GM12878 (cell line): ENCODE measurements at regions not wholly inside any gene's neighbourhood (a gene's known extent, or its start where the extent isn't known, plus 50 kb on each side); places are given as distances from the start of the nearest gene placed in this dataset.
A peak's percentile ranks its signal among the peaks of the same experiment; 100 is the strongest.

ENCODE experiments used
- ATAC-seq: fragments of 200-7000 bp; cut with Tn5 transposase; 3 replicates; pipeline ENCODE4 v1.9.1; 2020; ENCODE audit warnings: mild to moderate bottlenecking, moderate library complexity
- BruUV-seq: library from RNA; stranded (reverse); fragments of 400-500 nt; replicated peaks from 2 replicates; lab custom pipeline; 2021; lab: Mats Ljungman, UMichigan
- CTCF ChIA-PET: fragments of 300-600 bp; sonication (Branson Sonifier 250); formaldehyde crosslinking; extraction: SDS; loops from one replicate; lab custom pipeline; 2021; ENCODE audit warnings: inconsistent platforms; lab: Yijun Ruan, JAX
- POLR2A ChIA-PET: fragments of 350-600 bp; formaldehyde crosslinking; extraction: SDS; loops from one replicate; lab custom pipeline; 2021; ENCODE audit warnings: inconsistent platforms; lab: Charles Lee
- RAD21 ChIA-PET: fragments of 300-600 bp; sonication (Branson Sonifier 250); formaldehyde crosslinking; loops from one replicate; lab custom pipeline; 2023; ENCODE audit warnings: antibody characterized with exemption; ENCODE audit not compliant: unreplicated experiment; lab: Charles Lee
- SMC1A ChIA-PET: fragments of 300-600 bp; sonication (Branson Sonifier 250); formaldehyde crosslinking; loops from one replicate; lab custom pipeline; 2023; ENCODE audit not compliant: unreplicated experiment, uncharacterized antibody; lab: Charles Lee
- DNase-seq: peaks from one replicate; pipeline ENCODE4 v3.0.0-alpha.2; 2011; ENCODE audit warnings: low read depth, low spot score
- FAIRE-seq: peaks from 3 replicates; lab custom pipeline; 2011; peaks lifted over from hg19 to GRCh38; lab: Jason Lieb, UNC
- H2AFZ ChIP-seq: 2 replicates; pipeline ENCODE4 v1.6.0; 2011; ENCODE audit warnings: low read depth, low read length, control low read depth; ENCODE audit not compliant: control insufficient read depth
- H3K27ac ChIP-seq: 2 replicates; pipeline ENCODE4 v1.5.1; 2011; ENCODE audit warnings: control low read depth; ENCODE audit not compliant: control insufficient read depth, insufficient read depth
- H3K27me3 ChIP-seq, 2 experiments: replicated peaks in 1 of 2; 2 replicates each; pipeline versions ENCODE4 v1.6.0 to v1.6.1; 2011; ENCODE audit warnings: low read length in 1 of 2; ENCODE audit not compliant: control insufficient read depth in 2 of 2, insufficient read depth in 2 of 2
- H3K36me3 ChIP-seq, 2 experiments: 2 replicates each; pipeline ENCODE4 v1.5.1; 2011; ENCODE audit warnings: low read length in 1 of 2; ENCODE audit not compliant: control insufficient read depth in 2 of 2, insufficient read depth in 2 of 2
- H3K4me1 ChIP-seq: 2 replicates; pipeline ENCODE4 v1.6.1; 2011; ENCODE audit warnings: mild to moderate bottlenecking, low read length, moderate library complexity, mixed read lengths; ENCODE audit not compliant: control insufficient read depth, insufficient read depth
- H3K4me2 ChIP-seq: 2 replicates; pipeline ENCODE4 v1.6.0; 2011; ENCODE audit warnings: control low read depth; ENCODE audit not compliant: control insufficient read depth, insufficient read depth
- H3K4me3 ChIP-seq: fragments of 200-600 bp; sonication (generic); 2 replicates; pipeline ENCODE4 v1.5.1; 2016
- H3K79me2 ChIP-seq: 2 replicates; pipeline ENCODE4 v1.6.0; 2011; ENCODE audit warnings: low read length; ENCODE audit not compliant: control insufficient read depth, insufficient read depth
- H3K9ac ChIP-seq: 2 replicates; pipeline ENCODE4 v1.8.0; 2011; ENCODE audit warnings: low read length, control low read depth, mixed read lengths; ENCODE audit not compliant: control insufficient read depth, insufficient read depth
- H3K9me3 ChIP-seq: replicated peaks from 3 replicates; pipeline ENCODE4 v1.5.1; 2011; ENCODE audit warnings: mild to moderate bottlenecking, low read length; ENCODE audit not compliant: control insufficient read depth, insufficient read depth
- H4K20me1 ChIP-seq: 2 replicates; pipeline ENCODE4 v1.6.0; 2011; ENCODE audit not compliant: control insufficient read depth, insufficient read depth
- ASH2L ChIP-seq: fragments of 300-600, 200-600 bp; sonication (generic); IDR thresholded peaks from 2 replicates; pipeline ENCODE4 v1.6.1; 2017; ENCODE audit warnings: low read depth, mild to moderate bottlenecking, borderline replicate concordance
- CREM ChIP-seq: IDR thresholded peaks from 2 replicates; pipeline ENCODE4 v1.6.1; 2014; ENCODE audit warnings: antibody characterized with exemption, low read depth
- EZH2 ChIP-seq: IDR thresholded peaks from 2 replicates; pipeline ENCODE4 v1.6.1; 2012; ENCODE audit warnings: low read depth, mild to moderate bottlenecking, control low read depth, inconsistent platforms, low read length, borderline replicate concordance; ENCODE audit not compliant: control insufficient read depth
- FOXK2 ChIP-seq: fragments of 450-650 bp; IDR thresholded peaks from 2 replicates; pipeline ENCODE4 v1.6.1; 2017; ENCODE audit warnings: mild to moderate bottlenecking, moderate library complexity
- GABPA ChIP-seq: IDR thresholded peaks from 2 replicates; pipeline ENCODE4 v1.6.1; 2014; ENCODE audit warnings: antibody characterized with exemption, low read depth, mild to moderate bottlenecking, inconsistent platforms
- HDAC6 ChIP-seq: fragments of 200-600 bp; sonication (generic); IDR thresholded peaks from one replicate; pipeline ENCODE4 v1.8.0; 2017; ENCODE audit warnings: antibody characterized with exemption; ENCODE audit not compliant: unreplicated experiment
- IRF5 ChIP-seq: fragments of 450-650 bp; IDR thresholded peaks from 2 replicates; pipeline ENCODE4 v1.6.1; 2017; ENCODE audit warnings: borderline replicate concordance
- KAT2A ChIP-seq: conservative IDR thresholded peaks from 2 replicates; pipeline ENCODE4 v1.6.1; 2011; ENCODE audit warnings: low read depth, low read length; ENCODE audit not compliant: control insufficient read depth
- MAX ChIP-seq: IDR thresholded peaks from 2 replicates; pipeline ENCODE4 v1.6.1; 2012; ENCODE audit warnings: low read depth, low read length, improper control_type of control experiment
- MYC ChIP-seq: IDR thresholded peaks from 2 replicates; pipeline ENCODE4 v1.6.1; 2011; ENCODE audit warnings: mild to moderate bottlenecking, low read length, moderate library complexity, inconsistent platforms; ENCODE audit not compliant: insufficient read depth, insufficient replicate concordance, insufficient read length, severe bottlenecking
- NFXL1 ChIP-seq: fragments of 450-650 bp; IDR thresholded peaks from 2 replicates; pipeline ENCODE4 v1.6.1; 2017; ENCODE audit warnings: antibody characterized with exemption, mild to moderate bottlenecking, borderline replicate concordance
- NKRF ChIP-seq: fragments of 450-650 bp; conservative IDR thresholded peaks from 2 replicates; pipeline ENCODE4 v1.6.1; 2017; ENCODE audit warnings: mild to moderate bottlenecking, moderate library complexity
- PKNOX1 ChIP-seq: fragments of 450-650 bp; IDR thresholded peaks from 2 replicates; pipeline ENCODE4 v1.6.1; 2016; ENCODE audit warnings: mild to moderate bottlenecking
- POU2F2 ChIP-seq: IDR thresholded peaks from 3 replicates; pipeline ENCODE4 v1.6.1; 2011; ENCODE audit warnings: low read depth, mild to moderate bottlenecking, low read length, borderline replicate concordance
- SMAD5 ChIP-seq: IDR thresholded peaks from 2 replicates; pipeline ENCODE4 v1.6.1; 2016; ENCODE audit warnings: antibody characterized with exemption, low read depth
- TBL1XR1 ChIP-seq: IDR thresholded peaks from 2 replicates; pipeline ENCODE4 v1.6.1; 2012; ENCODE audit warnings: low read depth, low read length, improper control_type of control experiment
- ZBTB33 ChIP-seq: fragments of 450-650 bp; IDR thresholded peaks from 2 replicates; pipeline ENCODE4 v1.6.1; 2017; ENCODE audit warnings: mild to moderate bottlenecking
- ZNF217 ChIP-seq: fragments of 450-650 bp; IDR thresholded peaks from 2 replicates; pipeline ENCODE4 v1.6.1; 2017; ENCODE audit warnings: antibody characterized with exemption, mild to moderate bottlenecking
- WGBS: methylation state at CpG from one replicate; pipeline ENCODE4 v1.1.6; 2016; ENCODE audit warnings: low lambda C conversion rate; ENCODE audit not compliant: insufficient replicate concordance, insufficient coverage; ENCODE audit errors: missing lambda C conversion rate; 5-methylcytosine and 5-hydroxymethylcytosine counted together
- in situ Hi-C: fragments of 300-500 bp; cut with MboI; formaldehyde crosslinking; loops from 9 replicates; pipeline ENCODE4 v1.14.3; 2018; ENCODE audit warnings: mixed read lengths
- intact Hi-C: fragments of 100-400 bp; cut with micrococcal nuclease; formaldehyde crosslinking; loops from one replicate; pipeline ENCODE4 v1.14.2; 2022; ENCODE audit not compliant: unreplicated experiment

- no peak overlapping the region for H2AFZ ChIP-seq
- 5% methylated on average over 2 of the region's 2 CpGs for WGBS
- ATAC-seq: peak; percentile 25
- FAIRE-seq: no peak
- H3K9me3 ChIP-seq: no peaks in the 10 kb centered on the region; the same call in 1 of the 3 replicates
- ChIA-PET RAD21 (no interaction called here), POLR2A (no interaction called here), CTCF (interaction anchor here (1.2 kb wide), 1 partner anchor 11 kb away, joined by 4 read pairs; no protein-coding TSS in a partner anchor), SMC1A (no interaction called here)
- H3K4me3 ChIP-seq: no peak overlapping the region
- H4K20me1 ChIP-seq: no peaks in the 10 kb centered on the region
- H3K4me2 ChIP-seq: no peak overlapping the region
- no peak overlapping the region for H3K9ac ChIP-seq
- no peak for DNase-seq
- intact Hi-C loops: no loop called here
- BruUV-seq: no TSS peak
- in situ Hi-C loops: no loop called here
- H3K36me3 ChIP-seq: no peaks in the 10 kb centered on the region
- H3K27me3 ChIP-seq: no peaks in the 10 kb centered on the region
- H3K27ac ChIP-seq: no peak overlapping the region
- no peaks in the 10 kb centered on the region for H3K79me2 ChIP-seq
- H3K4me1 ChIP-seq: peaks cover 2% of the 10 kb centered on the region; the same call in 1 of the 2 replicates
- TF ChIP-seq IRF5 (no peak), TBL1XR1 (no peak), CREM (no peak), PKNOX1 (no peak), ZNF217 (no peak), MYC (no peak), NFXL1 (no peak), FOXK2 (no peak), EZH2 (no peak), NKRF (no peak), HDAC6 (no peak), SMAD5 (no peak), POU2F2 (no peak), GABPA (no peak), ASH2L (no peak), ZBTB33 (no peak), MAX (no peak), KAT2A (no peak)
Observed at GRCh38 chr2:153232464-153232863, 246.1 kb downstream of the RPRM start.
